ENCODE measurements at regions not wholly inside any gene's neighbourhood (a gene's known extent, or its start where the extent isn't known, plus 50 kb on each side); places are given as distances from the start of the nearest gene placed in this dataset.
"Not testable (repeated sequence)": the region's sequence is repeated elsewhere in the genome, so short reads cannot be mapped to it uniquely, and the experiment has no call there.

DNA sequence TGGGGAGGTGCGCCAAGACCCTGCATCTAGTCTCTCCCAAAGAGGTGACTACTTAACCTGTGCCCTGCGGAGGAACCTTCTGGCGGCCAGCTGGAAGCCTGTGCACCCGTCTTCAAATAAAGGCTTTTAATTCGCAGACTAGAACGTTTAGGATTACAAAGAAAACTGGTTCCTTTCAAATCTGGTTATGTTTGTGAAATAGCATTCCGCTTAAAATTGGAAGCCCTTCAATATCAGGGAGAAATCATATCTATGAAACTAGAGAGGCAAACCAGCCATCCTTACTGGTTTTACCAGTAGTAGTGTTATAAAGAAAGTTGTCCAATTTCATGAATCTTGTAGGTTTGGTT, 250.8 kb downstream of the FAM72C start:
- H3K4me1 Mint-ChIP-seq (ENCODE audit: low read depth) = no peaks in the 10 kb centered on the region
- TF ChIP-seq, protein P1, sequence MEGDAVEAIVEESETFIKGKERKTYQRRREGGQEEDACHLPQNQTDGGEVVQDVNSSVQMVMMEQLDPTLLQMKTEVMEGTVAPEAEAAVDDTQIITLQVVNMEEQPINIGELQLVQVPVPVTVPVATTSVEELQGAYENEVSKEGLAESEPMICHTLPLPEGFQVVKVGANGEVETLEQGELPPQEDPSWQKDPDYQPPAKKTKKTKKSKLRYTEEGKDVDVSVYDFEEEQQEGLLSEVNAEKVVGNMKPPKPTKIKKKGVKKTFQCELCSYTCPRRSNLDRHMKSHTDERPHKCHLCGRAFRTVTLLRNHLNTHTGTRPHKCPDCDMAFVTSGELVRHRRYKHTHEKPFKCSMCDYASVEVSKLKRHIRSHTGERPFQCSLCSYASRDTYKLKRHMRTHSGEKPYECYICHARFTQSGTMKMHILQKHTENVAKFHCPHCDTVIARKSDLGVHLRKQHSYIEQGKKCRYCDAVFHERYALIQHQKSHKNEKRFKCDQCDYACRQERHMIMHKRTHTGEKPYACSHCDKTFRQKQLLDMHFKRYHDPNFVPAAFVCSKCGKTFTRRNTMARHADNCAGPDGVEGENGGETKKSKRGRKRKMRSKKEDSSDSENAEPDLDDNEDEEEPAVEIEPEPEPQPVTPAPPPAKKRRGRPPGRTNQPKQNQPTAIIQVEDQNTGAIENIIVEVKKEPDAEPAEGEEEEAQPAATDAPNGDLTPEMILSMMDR (IDR thresholded peaks at IDR 0.05) = no peak

DNA sequence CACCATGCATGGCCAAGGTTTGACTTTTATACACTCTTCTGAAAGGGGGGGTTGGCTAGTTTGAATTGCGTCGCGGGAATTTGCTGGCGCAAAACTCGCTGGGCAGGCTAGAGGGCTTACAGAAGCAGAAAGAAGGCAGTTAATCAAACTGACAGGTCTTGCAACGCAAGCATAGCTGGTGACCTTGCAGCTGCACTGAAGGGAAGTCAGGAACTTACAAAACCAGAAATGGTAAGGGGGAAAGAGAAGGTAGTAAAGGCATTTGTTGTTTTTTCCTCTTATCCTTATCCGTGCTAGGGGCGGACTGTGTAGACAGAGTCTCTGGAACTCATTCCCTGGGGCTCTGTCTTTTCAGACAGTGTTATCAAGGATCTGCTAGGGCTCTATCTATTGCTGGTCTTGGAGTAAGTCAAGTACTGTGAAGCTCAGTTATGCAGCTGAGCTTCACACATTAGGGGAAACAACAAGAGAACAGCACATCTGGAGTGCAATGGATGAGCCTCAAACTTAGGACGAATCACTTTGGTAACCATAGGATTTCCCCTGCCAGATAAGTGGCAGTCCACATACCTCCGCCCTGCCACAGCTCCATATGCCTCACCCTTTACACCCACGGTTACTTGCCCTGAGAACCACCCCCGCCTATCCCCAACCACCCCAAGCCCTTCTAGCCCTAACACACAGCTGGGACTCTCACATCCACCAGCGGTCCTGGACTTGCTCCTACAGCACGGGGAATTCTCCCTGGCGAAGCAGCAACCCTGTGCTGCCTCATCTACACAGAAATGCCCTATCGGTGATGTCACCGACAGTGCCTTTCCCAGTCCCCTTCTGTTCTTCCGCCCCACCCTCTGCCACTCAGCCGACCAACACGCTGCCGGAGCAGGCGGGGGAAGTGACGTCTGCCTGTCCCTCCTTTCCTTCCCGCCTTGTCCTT, 251.4 kb downstream of the FAM72C start:
- no peak overlapping the region for H3K27ac Mint-ChIP-seq
- H3K36me3 Mint-ChIP-seq (ENCODE audit: low read depth) = no peaks in the 10 kb centered on the region
- no peaks in the 10 kb centered on the region for H3K9me3 Mint-ChIP-seq
- DNase-seq = no peak
- no peaks in the 10 kb centered on the region for H3K4me1 Mint-ChIP-seq (ENCODE audit: low read depth)
- H3K4me3 Mint-ChIP-seq = peak overlapping the region; percentile 59
- TF ChIP-seq, protein P1 (IDR thresholded peaks at IDR 0.05) = no peak
- peaks cover 7% of the 10 kb centered on the region for H3K27me3 Mint-ChIP-seq (ENCODE audit: insufficient read depth)

More for the DNA sequence above, 250.8 kb downstream of the FAM72C start:
- Mint-ChIP-seq H3K4me3 (peak overlapping the region; percentile 59; the same call in 1 of the 2 replicates), H3K27me3 (ENCODE audit: insufficient read depth) (peaks cover 7% of the 10 kb centered on the region), H3K36me3 (ENCODE audit: low read depth) (no peaks in the 10 kb centered on the region), H3K9me3 (no peaks in the 10 kb centered on the region), H3K27ac (no peak overlapping the region)
- DNase-seq = no peak

DNA sequence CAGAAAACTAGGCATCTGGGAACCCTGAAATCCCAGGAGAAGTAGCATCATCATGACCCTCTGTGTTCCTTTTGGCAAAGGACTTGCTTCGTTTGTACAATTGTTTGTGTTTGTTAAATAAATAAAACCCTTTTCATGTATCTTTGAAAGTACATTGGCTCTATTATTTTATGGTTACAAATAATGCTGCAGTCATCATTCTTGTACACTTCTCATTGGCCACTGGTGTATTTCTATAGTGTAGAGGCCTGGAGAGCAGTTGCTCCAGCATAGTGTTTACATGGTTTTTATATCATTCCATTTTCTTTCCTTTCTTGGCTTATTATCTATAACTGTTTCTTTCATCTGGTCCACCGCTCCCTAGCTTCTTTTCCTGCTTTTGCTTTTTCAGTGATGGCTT, 253.3 kb downstream of the FAM72C start:
- peaks cover 9% of the 10 kb centered on the region for H3K27me3 Mint-ChIP-seq (ENCODE audit: insufficient read depth)
- DNase-seq = no peak
- no peaks in the 10 kb centered on the region for H3K36me3 Mint-ChIP-seq (ENCODE audit: low read depth)
- H3K4me3 Mint-ChIP-seq = no peak overlapping the region
- TF ChIP-seq, protein P1 (IDR thresholded peaks at IDR 0.05) = no peak
- H3K4me1 Mint-ChIP-seq (ENCODE audit: low read depth) = no peaks in the 10 kb centered on the region
- H3K27ac Mint-ChIP-seq = no peak overlapping the region
- H3K9me3 Mint-ChIP-seq = no peaks in the 10 kb centered on the region

DNA sequence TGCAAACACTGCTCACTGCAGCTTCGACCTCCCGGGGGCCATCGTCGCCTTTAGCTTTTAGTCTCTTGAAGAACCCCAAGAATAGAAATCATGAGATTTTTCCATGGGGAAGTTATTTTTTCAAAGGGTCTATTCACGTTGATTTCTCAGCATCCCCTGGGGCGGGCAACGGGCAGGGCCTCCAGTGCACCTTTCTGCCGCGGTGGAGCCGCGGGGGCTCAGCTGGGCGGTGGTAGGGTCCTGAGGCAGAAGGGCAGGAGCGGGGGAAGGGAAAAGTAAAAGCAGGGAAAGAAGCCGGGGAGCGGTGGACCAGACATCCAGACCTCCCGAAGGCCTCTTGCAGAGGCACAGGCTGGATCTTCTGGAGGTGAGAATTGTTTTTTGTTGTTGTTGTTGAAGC, 253.8 kb downstream of the FAM72C start:
- Mint-ChIP-seq H3K27ac (no peak overlapping the region), H3K36me3 (ENCODE audit: low read depth) (no peaks in the 10 kb centered on the region), H3K9me3 (no peaks in the 10 kb centered on the region), H3K4me1 (ENCODE audit: low read depth) (no peaks in the 10 kb centered on the region), H3K4me3 (no peak overlapping the region), H3K27me3 (ENCODE audit: insufficient read depth) (peaks cover 7% of the 10 kb centered on the region)
- TF ChIP-seq, protein P1 (IDR thresholded peaks at IDR 0.05) = no peak
- DNase-seq = no peak

DNA sequence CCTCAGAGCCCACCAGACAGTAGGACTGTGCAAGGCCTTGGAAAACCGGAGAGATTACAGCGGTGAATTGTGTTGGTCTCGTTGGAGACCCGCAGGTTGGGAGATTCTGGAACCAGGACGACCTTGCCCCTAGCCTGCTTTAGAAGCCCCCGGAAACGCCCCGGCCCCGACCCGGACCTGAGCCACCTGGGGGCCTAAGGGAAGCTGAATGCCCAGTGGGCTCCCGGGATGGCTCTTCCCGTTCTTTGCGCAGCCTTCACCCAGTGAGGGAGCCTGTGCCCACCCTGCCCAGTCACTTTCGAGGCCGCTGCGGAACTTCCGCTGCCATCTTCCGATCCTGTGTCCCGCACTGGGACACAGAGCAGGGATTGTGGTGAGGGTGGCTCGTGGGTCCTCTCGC, 254.4 kb downstream of the FAM72C start:
- DNase-seq = no peak
- H3K9me3 Mint-ChIP-seq = no peaks in the 10 kb centered on the region
- no peak overlapping the region for H3K4me3 Mint-ChIP-seq
- no peaks in the 10 kb centered on the region for H3K36me3 Mint-ChIP-seq (ENCODE audit: low read depth)
- peaks cover 7% of the 10 kb centered on the region for H3K27me3 Mint-ChIP-seq (ENCODE audit: insufficient read depth)
- H3K27ac Mint-ChIP-seq = no peak overlapping the region
- TF ChIP-seq, protein P1 (IDR thresholded peaks at IDR 0.05) = no peak
- H3K4me1 Mint-ChIP-seq (ENCODE audit: low read depth) = no peaks in the 10 kb centered on the region

DNA sequence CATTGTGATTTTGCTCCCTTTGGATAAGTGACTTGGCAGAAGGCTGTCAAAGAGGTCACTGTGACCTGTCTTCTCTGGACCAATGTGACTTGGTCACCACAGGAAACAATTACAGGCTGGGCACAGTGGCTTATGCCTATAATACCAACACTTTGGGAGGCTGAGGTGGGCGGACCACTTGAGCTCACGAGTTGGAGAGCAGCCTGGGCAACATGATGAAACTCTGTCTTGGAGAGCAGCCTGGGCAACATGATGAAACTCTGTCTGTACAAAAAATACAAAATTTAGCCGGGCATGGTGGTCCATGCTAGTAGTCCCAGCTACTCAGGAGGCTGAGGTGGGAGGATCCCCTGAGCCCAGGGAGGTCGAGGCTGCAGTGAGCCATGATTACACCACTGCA, 256.9 kb downstream of the FAM72C start:
- H3K9me3 Mint-ChIP-seq, H3K4me3 Mint-ChIP-seq: not testable (repeated sequence)

More for the DNA sequence above, 256.9 kb downstream of the FAM72C start:
- H3K27me3 Mint-ChIP-seq (ENCODE audit: insufficient read depth) = peaks cover 12% of the 10 kb centered on the region
- not testable (repeated sequence) for DNase-seq; H3K4me1 Mint-ChIP-seq (ENCODE audit: low read depth); H3K36me3 Mint-ChIP-seq (ENCODE audit: low read depth); H3K27ac Mint-ChIP-seq

Data from HFFc6 (cell line).